ENCODE measurements at regions not wholly inside any gene's neighbourhood (a gene's known extent, or its start where the extent isn't known, plus 50 kb on each side); places are given as distances from the start of the nearest gene placed in this dataset.

DNA sequence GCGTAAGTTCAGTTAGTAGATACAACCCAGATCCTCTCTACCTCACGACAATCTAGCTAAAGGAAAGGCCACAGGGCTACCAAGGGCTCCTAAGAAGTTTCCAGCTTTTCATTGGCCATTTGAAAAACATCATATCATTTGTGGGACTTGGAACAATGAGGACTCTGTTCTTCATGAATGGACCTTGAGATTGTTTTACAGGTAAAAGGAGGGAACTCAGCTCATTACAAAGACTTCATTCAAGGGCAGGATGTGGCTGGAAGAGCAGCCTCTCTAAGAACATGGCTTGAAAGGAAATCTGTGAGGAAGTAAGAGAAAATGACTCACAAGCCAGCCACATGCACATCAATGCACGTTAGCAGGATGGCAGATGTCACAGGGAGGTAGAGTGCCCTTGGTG is 105.9 kb upstream of the SLC7A11 start:
- Histone ChIP-seq H3K36me3 (no peaks in the 10 kb centered on the region), H3K27ac (peak overlapping the region in 1 of 4 donors; percentile 25), H3K4me3 (no peak overlapping the region), H3K4me1 (no peaks in the 10 kb centered on the region), H3K9me3 (no peaks in the 10 kb centered on the region), H3K27me3 (no peaks in the 10 kb centered on the region)
- 19% methylated on average over 3 of the region's 3 CpGs; no CpG with 5 or more reads in 1 of the 2 donors for WGBS, 2 donors (ENCODE audit: low coverage in 1 of 2)
- TF ChIP-seq, protein P1, sequence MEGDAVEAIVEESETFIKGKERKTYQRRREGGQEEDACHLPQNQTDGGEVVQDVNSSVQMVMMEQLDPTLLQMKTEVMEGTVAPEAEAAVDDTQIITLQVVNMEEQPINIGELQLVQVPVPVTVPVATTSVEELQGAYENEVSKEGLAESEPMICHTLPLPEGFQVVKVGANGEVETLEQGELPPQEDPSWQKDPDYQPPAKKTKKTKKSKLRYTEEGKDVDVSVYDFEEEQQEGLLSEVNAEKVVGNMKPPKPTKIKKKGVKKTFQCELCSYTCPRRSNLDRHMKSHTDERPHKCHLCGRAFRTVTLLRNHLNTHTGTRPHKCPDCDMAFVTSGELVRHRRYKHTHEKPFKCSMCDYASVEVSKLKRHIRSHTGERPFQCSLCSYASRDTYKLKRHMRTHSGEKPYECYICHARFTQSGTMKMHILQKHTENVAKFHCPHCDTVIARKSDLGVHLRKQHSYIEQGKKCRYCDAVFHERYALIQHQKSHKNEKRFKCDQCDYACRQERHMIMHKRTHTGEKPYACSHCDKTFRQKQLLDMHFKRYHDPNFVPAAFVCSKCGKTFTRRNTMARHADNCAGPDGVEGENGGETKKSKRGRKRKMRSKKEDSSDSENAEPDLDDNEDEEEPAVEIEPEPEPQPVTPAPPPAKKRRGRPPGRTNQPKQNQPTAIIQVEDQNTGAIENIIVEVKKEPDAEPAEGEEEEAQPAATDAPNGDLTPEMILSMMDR (IDR thresholded peaks at IDR 0.05): no peak
- TF ChIP-seq POLR2A (IDR thresholded peaks at IDR 0.05) (no peak), EP300 (IDR thresholded peaks at IDR 0.05; ENCODE audit: low read depth) (no peak), POLR2AphosphoS5 (IDR thresholded peaks at IDR 0.05) (no peak)
- DNase-seq: no peak
- intact Hi-C loops (cut with DNase I; ENCODE audit: low total_unique reads): no loop called here
- in situ Hi-C loops (cut with MboI; ENCODE audit: low pct_ligation_motif_present in 1 of 4, low pct_unique_long_range_greater_than_20kb in 1 of 4, low sequenced_read_pairs in 3 of 4): no loop called here

DNA sequence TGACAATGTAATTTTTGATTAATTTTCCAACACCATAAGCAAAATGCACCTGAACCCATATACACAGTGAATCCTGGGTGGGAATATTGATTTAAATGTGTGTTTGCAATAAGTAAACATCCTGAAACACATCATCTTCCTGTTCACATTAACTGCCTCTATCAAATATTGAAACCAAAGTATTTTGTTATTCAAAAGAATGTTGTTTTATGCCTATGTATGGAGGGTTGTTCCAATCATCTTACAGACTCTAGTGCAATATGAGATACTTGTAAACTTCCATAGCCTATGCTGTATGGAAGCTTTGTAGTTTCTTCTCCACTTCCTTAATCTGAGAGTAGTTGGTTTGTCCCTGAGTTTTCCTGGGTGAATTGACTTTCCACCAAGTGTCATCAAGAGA is 105.4 kb upstream of the SLC7A11 start:
- Histone ChIP-seq H3K36me3 (no peaks in the 10 kb centered on the region), H3K9me3 (no peaks in the 10 kb centered on the region), H3K4me1 (no peaks in the 10 kb centered on the region), H3K27me3 (no peaks in the 10 kb centered on the region), H3K4me3 (no peak overlapping the region), H3K27ac (peak overlapping the region in 1 of 4 donors; percentile 25)
- TF ChIP-seq POLR2A (IDR thresholded peaks at IDR 0.05) (no peak), EP300 (IDR thresholded peaks at IDR 0.05; ENCODE audit: low read depth) (no peak), POLR2AphosphoS5 (IDR thresholded peaks at IDR 0.05) (no peak)
- TF ChIP-seq, protein P1 (IDR thresholded peaks at IDR 0.05): no peak
- no peak for DNase-seq
- in situ Hi-C loops (cut with MboI; ENCODE audit: low pct_ligation_motif_present in 1 of 4, low pct_unique_long_range_greater_than_20kb in 1 of 4, low sequenced_read_pairs in 3 of 4): no loop called here
- intact Hi-C loops (cut with DNase I; ENCODE audit: low total_unique reads): no loop called here

DNA sequence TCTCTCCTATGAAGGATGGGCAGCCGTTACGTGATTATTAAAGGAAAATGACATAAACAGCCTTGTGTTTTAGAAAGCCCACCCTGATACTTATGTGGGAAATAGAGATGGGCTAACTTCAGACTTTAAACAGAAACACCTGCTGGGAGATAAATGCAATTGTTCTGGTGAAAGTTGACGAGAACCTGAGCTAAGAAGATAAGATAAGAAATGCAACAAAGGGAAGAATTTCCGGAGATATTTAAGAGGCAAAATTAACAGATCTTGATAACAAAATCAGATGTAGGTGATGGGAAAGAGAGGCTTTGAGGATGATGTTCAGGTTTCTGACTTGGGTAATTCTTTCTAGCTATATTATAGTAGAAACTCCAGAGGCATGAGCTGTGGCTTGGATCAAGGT is 102.7 kb upstream of the SLC7A11 start:
- Histone ChIP-seq H3K9me3 (no peaks in the 10 kb centered on the region), H3K36me3 (no peaks in the 10 kb centered on the region), H3K4me3 (no peak overlapping the region), H3K4me1 (no peaks in the 10 kb centered on the region), H3K27me3 (no peaks in the 10 kb centered on the region), H3K27ac (no peak overlapping the region)
- no peak for DNase-seq
- WGBS, 2 donors (ENCODE audit: low coverage in 1 of 2): 44 to 75% methylated on average over 2 to 4 of the region's 4 CpGs
- in situ Hi-C loops (cut with MboI; ENCODE audit: low pct_ligation_motif_present in 1 of 4, low pct_unique_long_range_greater_than_20kb in 1 of 4, low sequenced_read_pairs in 3 of 4) (no loop called here), intact Hi-C loops (cut with DNase I; ENCODE audit: low total_unique reads) (no loop called here)
- TF ChIP-seq POLR2AphosphoS5 (IDR thresholded peaks at IDR 0.05): no peak
- TF ChIP-seq EP300 (IDR thresholded peaks at IDR 0.05; ENCODE audit: low read depth): no peak
- TF ChIP-seq, protein P1 (IDR thresholded peaks at IDR 0.05): no peak
- TF ChIP-seq POLR2A (IDR thresholded peaks at IDR 0.05): no peak

DNA sequence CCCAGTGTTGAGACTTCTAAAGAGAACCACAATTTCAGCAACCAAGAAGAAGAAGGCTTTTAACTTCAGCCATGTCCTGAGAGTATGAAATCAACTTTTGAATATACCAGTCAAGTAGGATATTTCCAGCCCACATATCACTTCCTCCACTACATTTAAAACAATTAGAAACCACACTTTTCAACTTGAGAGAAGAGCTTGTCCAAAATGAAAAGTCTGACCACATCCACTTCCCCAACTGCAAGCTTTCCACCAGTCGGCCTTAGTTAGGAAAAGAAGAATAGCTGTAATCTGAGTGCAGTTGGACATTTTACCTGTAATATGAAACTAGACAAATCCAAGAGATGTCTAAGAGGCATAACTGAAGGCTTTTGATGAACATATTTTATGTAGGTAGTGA is 101.9 kb upstream of the SLC7A11 start:
- Histone ChIP-seq H3K4me3 (no peak overlapping the region), H3K27ac (no peak overlapping the region), H3K9me3 (no peaks in the 10 kb centered on the region), H3K36me3 (no peaks in the 10 kb centered on the region), H3K27me3 (no peaks in the 10 kb centered on the region), H3K4me1 (no peaks in the 10 kb centered on the region)
- in situ Hi-C loops (cut with MboI; ENCODE audit: low pct_ligation_motif_present in 1 of 4, low pct_unique_long_range_greater_than_20kb in 1 of 4, low sequenced_read_pairs in 3 of 4): no loop called here
- 85 to 100% methylated on average over 1 of the region's 1 CpG for WGBS, 2 donors (ENCODE audit: low coverage in 1 of 2)
- no peak for DNase-seq
- intact Hi-C loops (cut with DNase I; ENCODE audit: low total_unique reads): no loop called here
- TF ChIP-seq EP300 (IDR thresholded peaks at IDR 0.05; ENCODE audit: low read depth) (no peak), POLR2A (IDR thresholded peaks at IDR 0.05) (no peak), POLR2AphosphoS5 (IDR thresholded peaks at IDR 0.05) (no peak)
- TF ChIP-seq, protein P1 (IDR thresholded peaks at IDR 0.05): no peak
